HG02610 (cell line): ENCODE measurements at regions not wholly inside any gene's neighbourhood (a gene's known extent, or its start where the extent isn't known, plus 50 kb on each side); places are given as distances from the start of the nearest gene placed in this dataset.
"Not testable (repeated sequence)": the region's sequence is repeated elsewhere in the genome, so short reads cannot be mapped to it uniquely, and the experiment has no call there.

Source experiments
- ATAC-seq: cut with Tn5 transposase; IDR thresholded peaks from one replicate; pipeline ENCODE4 v1.9.1; 2021; ENCODE audit warnings: mild to moderate bottlenecking, moderate library complexity; ENCODE audit not compliant: unreplicated experiment

GRCh38 chr7:106583706-106584690, 77.0 kb downstream of the CCDC71L start:
- ATAC-seq = no peak

GRCh38 chr7:106583100-106583499, 77.9 kb downstream of the CCDC71L start:
- no peak for ATAC-seq

GRCh38 chr7:106582365-106582764, 78.6 kb downstream of the CCDC71L start:
- no peak for ATAC-seq

- ATAC-seq = not testable (repeated sequence)
Observed at GRCh38 chr7:106579086-106579485, 81.9 kb downstream of the CCDC71L start.

- no peak for ATAC-seq
Observed at GRCh38 chr7:106575138-106575823, 85.7 kb downstream of the CCDC71L start.

GRCh38 chr7:106573738-106574137, 87.2 kb downstream of the CCDC71L start:
- no peak for ATAC-seq

GRCh38 chr7:106573125-106573663, 87.8 kb downstream of the CCDC71L start:
- ATAC-seq = no peak

- ATAC-seq = no peak
Observed at GRCh38 chr7:106572394-106573124, 88.4 kb downstream of the CCDC71L start.

GRCh38 chr7:106571563-106571962, 89.4 kb downstream of the CCDC71L start:
- ATAC-seq = no peak

- no peak for ATAC-seq
Observed at GRCh38 chr7:106570948-106571418, 90.0 kb downstream of the CCDC71L start.

- no peak for ATAC-seq
Observed at GRCh38 chr7:106570146-106570545, 90.8 kb downstream of the CCDC71L start.

- no peak for ATAC-seq
Observed at GRCh38 chr7:106569500-106569929, 91.4 kb downstream of the CCDC71L start.

GRCh38 chr7:106568680-106569499, 92.1 kb downstream of the CCDC71L start:
- no peak for ATAC-seq

- no peak for ATAC-seq
Observed at GRCh38 chr7:106568002-106568679, 92.8 kb downstream of the CCDC71L start.

- ATAC-seq = not testable (repeated sequence)
Observed at GRCh38 chr7:106567204-106568001, 93.6 kb downstream of the CCDC71L start.

GRCh38 chr7:106566672-106567071, 94.3 kb downstream of the CCDC71L start:
- ATAC-seq = no peak

GRCh38 chr7:106566196-106566595, 94.8 kb downstream of the CCDC71L start:
- ATAC-seq = no peak

- ATAC-seq = no peak
Observed at GRCh38 chr7:106565428-106565827, 95.5 kb downstream of the CCDC71L start.
